OCI-LY1 (cell line): ENCODE measurements at regions not wholly inside any gene's neighbourhood (a gene's known extent, or its start where the extent isn't known, plus 50 kb on each side); places are given as distances from the start of the nearest gene placed in this dataset.

Experiments
- CTCF ChIP-seq: fragments of 200-600 bp; sonication (generic), shearing (Covaris generic); IDR thresholded peaks from 2 replicates; pipeline ENCODE4 v1.5.1; 2017; ENCODE audit warnings: mild to moderate bottlenecking, antibody characterized with exemption, low read length, moderate library complexity, mixed read lengths
- EZH2 ChIP-seq: fragments of 200-600 bp; sonication (generic), shearing (Covaris generic); IDR thresholded peaks from 2 replicates; pipeline ENCODE4 v1.8.0; 2017; ENCODE audit warnings: borderline replicate concordance, mixed run types, mild to moderate bottlenecking, antibody characterized with exemption, low read length, moderate library complexity, mixed read lengths

- no peak for TF ChIP-seq CTCF
- TF ChIP-seq EZH2 = no peak
These were observed 96.7 kb upstream of the COPS8 start for GRCh38 chr2:236988690-236989624.
